NB4 (cell line): ENCODE measurements at regions not wholly inside any gene's neighbourhood (a gene's known extent, or its start where the extent isn't known, plus 50 kb on each side); places are given as distances from the start of the nearest gene placed in this dataset.

Experiments
- DNase-seq: peaks from one replicate; pipeline ENCODE4 v3.0.0; 2010; ENCODE audit warnings: low read depth
- H3K4me3 ChIP-seq: one replicate; pipeline ENCODE4 v1.5.1; 2011; ENCODE audit warnings: mild to moderate bottlenecking, low read depth, low read length, moderate library complexity
- MYC ChIP-seq: IDR thresholded peaks from 2 replicates; pipeline ENCODE4 v1.6.1; 2011; ENCODE audit warnings: low read depth, low read length
- POLR2A ChIP-seq: IDR thresholded peaks from 2 replicates; pipeline ENCODE4 v1.6.1; 2011; ENCODE audit warnings: mild to moderate bottlenecking; ENCODE audit not compliant: insufficient read length; ENCODE audit errors: extremely low read depth
- TF ChIP-seq, protein P1 (sequence below): IDR thresholded peaks from one replicate; pipeline ENCODE4 v1.5.1; 2012; ENCODE audit warnings: low read depth, low read length
- TF ChIP-seq, protein P2 (sequence below): IDR thresholded peaks from 2 replicates; pipeline ENCODE4 v1.6.1; 2011; ENCODE audit warnings: low read depth, low read length

DNA sequence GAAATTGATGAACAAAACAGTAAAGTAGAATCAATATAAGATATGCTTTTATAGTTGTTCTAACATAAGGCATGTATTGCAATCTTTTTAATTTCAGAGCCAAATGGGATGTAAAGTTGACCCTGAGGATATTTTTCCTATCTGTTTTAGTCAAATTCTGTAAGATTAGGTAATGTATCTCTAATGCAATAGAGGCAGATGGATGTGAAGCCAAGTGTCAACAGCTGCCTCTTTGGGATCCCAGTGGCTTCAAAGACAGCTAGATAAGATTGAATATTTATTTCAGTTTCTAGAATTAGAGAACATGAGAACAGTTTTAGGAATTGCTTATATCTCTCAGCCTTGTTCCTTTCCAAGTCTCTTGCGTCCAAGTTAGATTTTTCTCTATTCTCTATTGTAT, 208.3 kb downstream of the DNAJB9 start:
- DNase-seq, result no peak
- TF ChIP-seq POLR2A (no peak), MYC (no peak)
- TF ChIP-seq, protein P1, sequence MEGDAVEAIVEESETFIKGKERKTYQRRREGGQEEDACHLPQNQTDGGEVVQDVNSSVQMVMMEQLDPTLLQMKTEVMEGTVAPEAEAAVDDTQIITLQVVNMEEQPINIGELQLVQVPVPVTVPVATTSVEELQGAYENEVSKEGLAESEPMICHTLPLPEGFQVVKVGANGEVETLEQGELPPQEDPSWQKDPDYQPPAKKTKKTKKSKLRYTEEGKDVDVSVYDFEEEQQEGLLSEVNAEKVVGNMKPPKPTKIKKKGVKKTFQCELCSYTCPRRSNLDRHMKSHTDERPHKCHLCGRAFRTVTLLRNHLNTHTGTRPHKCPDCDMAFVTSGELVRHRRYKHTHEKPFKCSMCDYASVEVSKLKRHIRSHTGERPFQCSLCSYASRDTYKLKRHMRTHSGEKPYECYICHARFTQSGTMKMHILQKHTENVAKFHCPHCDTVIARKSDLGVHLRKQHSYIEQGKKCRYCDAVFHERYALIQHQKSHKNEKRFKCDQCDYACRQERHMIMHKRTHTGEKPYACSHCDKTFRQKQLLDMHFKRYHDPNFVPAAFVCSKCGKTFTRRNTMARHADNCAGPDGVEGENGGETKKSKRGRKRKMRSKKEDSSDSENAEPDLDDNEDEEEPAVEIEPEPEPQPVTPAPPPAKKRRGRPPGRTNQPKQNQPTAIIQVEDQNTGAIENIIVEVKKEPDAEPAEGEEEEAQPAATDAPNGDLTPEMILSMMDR, result no peak
- TF ChIP-seq, protein P2, sequence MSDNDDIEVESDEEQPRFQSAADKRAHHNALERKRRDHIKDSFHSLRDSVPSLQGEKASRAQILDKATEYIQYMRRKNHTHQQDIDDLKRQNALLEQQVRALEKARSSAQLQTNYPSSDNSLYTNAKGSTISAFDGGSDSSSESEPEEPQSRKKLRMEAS, result no peak
- H3K4me3 ChIP-seq, result no peak overlapping the region

DNA sequence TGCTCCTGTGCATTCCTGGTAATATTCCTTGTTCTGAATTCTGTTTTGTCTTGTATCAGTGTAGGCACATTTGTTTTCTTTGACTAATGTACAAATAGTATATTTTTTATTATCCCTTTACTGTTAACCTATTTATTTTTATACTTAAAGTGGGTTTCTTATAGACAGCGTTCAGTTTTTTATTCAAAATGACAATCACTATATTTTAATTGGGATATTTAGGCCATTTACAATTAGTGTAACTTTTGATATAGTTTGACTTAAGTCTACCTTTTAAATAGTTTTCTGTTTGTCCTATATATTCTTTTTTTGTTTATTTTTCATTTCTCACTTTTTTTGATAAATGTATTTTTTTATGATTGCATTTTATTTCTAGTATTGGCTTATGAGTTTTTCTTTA, 219.8 kb downstream of the DNAJB9 start:
- no peak overlapping the region for H3K4me3 ChIP-seq
- TF ChIP-seq, protein P1, result no peak
- TF ChIP-seq, protein P2, result no peak
- TF ChIP-seq MYC (no peak), POLR2A (no peak)
- no peak for DNase-seq

DNA sequence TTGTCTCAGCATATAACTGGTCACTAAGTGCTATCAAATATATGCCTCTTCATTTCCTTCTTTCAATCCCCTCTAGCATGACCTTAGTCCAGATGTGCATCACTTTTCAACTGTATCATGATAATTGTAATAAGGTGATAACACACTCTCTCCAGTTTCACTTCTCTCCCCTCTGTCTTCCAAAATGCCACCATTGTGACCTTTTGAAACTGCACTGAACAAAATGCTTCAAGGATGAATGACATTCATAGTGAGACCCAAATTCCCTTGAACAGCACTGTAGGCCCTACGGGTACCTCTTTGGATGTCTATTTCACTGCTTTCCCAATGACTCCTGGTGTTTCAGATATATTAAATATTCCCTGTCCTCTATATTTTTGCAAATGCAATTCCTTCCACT, 224.8 kb downstream of the DNAJB9 start:
- TF ChIP-seq, protein P2, result no peak
- TF ChIP-seq, protein P1, result no peak
- TF ChIP-seq MYC (no peak), POLR2A (no peak)
- H3K4me3 ChIP-seq, result no peak overlapping the region
- DNase-seq, result no peak

DNA sequence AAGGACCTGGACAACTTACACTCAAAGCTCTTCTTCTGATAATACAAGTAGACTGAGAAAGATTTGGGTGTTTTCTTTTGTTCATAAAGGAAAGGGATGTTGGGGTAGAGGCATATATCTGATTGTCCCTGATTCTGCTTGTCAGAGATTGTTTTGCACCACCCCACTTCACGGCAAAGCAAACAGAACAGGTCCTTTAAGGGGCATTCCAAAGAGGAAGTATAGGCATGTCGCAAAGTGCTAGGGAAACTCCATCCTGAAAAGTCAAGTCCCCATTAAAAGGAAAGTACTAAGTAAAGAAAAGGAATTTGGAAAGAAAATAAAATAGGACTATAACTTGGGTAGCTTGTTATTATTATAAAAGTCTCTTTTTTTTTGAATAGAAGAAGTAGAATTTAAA, 233.0 kb downstream of the DNAJB9 start:
- no peak overlapping the region for H3K4me3 ChIP-seq
- no peak for DNase-seq
- TF ChIP-seq, protein P1, result no peak
- no peak for TF ChIP-seq POLR2A
- no peak for TF ChIP-seq MYC
- TF ChIP-seq, protein P2, result no peak

DNA sequence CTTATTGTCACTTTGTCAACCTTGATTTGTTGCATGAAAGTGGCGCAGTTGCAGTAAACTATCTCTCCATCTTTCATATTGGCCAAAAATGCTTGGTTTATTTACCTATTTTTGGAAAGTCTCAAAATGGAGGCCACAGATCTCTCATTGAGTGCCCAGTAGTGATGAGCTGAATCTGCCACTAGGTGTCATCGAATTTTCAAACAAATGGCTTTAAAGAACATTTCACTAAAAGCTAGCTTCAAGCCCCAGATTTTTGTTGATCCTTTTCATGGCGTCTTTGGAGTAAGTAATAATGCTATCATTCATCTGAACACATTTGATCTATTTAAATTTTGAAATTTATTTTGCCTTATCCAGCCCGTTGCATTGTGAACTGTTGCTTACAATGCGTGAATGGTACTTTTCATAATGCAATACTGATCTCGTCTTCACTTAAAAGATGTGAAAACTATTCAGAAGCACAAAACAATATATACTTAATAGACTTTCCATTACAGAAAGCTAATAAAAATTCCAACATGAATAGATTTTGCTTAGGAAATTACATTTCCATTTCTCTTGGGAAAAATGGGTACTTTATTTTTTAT, 236.2 kb downstream of the DNAJB9 start:
- TF ChIP-seq, protein P1, result peak; percentile 71
- TF ChIP-seq, protein P2, result no peak
- TF ChIP-seq POLR2A (no peak), MYC (no peak)
- peak; percentile 46 for DNase-seq
- H3K4me3 ChIP-seq, result no peak overlapping the region
